K562 (cell line): ENCODE measurements at regions not wholly inside any gene's neighbourhood (a gene's known extent, or its start where the extent isn't known, plus 50 kb on each side); places are given as distances from the start of the nearest gene placed in this dataset.
"Not testable (repeated sequence)": the region's sequence is repeated elsewhere in the genome, so short reads cannot be mapped to it uniquely, and the experiment has no call there.

Source experiments
- HMGN3 ChIP-seq: IDR thresholded peaks from 2 replicates; pipeline ENCODE4 v1.6.1; 2011; ENCODE audit warnings: borderline replicate concordance, low read depth, mild to moderate bottlenecking, mixed read lengths, low read length; ENCODE audit not compliant: insufficient read length; ENCODE audit errors: extremely low read depth
- MAFF ChIP-seq: IDR thresholded peaks from 2 replicates; pipeline ENCODE4 v1.6.1; 2012; ENCODE audit warnings: low read length, improper control_type of control experiment
- POLR2A ChIP-seq: fragments of 450-650 bp; conservative IDR thresholded peaks from 2 replicates; pipeline ENCODE4 v1.6.1; 2016
- POLR2AphosphoS5 ChIP-seq: IDR thresholded peaks from 2 replicates; pipeline ENCODE4 v1.6.1; 2011; ENCODE audit warnings: mild to moderate bottlenecking, low read depth, low read length, moderate library complexity; ENCODE audit not compliant: control insufficient read depth, insufficient read depth
- RFX5 ChIP-seq: IDR thresholded peaks from 2 replicates; pipeline ENCODE4 v1.6.1; 2011; ENCODE audit warnings: low read depth, mild to moderate bottlenecking, improper control_type of control experiment, low read length
- SMARCE1 ChIP-seq: fragments of 450-650 bp; IDR thresholded peaks from 2 replicates; pipeline ENCODE4 v1.7.1; 2016; ENCODE audit warnings: mild to moderate bottlenecking
- ZNF140 ChIP-seq: fragments of 250-450 bp; sonication (Bioruptor Pico); IDR thresholded peaks from 2 replicates; pipeline ENCODE4 v1.8.0; 2021; ENCODE audit warnings: moderate library complexity, mild to moderate bottlenecking, inconsistent platforms
- TF ChIP-seq, protein P1 (sequence below), 2 experiments: fragments of 450-650 bp; formaldehyde crosslinking in 1 of 2; IDR thresholded peaks; 2 replicates each; pipeline versions ENCODE4 v1.4.0 to v1.6.1; 2014 to 2020; ENCODE audit warnings: mild to moderate bottlenecking in 2 of 2, borderline replicate concordance in 1 of 2, low read depth in 1 of 2

DNA sequence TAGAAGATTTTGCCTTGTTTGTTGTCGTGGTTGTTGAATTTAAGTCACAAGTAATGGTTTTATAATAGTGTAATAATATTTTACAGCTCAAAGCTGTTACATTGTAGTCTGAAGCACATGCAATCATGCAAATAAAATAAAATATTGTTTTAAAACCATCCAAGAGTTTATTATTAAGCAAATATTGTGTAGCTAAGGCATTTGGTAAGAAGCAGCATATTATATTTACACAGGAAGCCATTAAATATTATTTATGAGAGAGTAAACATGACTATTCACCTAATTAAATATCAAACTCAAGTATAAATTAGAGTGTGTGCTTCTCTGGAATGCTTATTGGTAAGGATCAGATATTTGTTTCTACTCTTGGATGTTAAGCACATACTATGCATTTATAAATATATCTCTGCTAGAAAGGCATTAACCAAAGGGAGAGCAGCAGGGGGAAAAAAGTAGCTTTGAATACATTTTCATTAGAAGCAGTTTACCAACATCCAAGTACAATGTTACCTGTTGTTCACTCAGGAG, 431.5 kb upstream of the FAM174A start:
- TF ChIP-seq POLR2AphosphoS5; POLR2A; HMGN3; MAFF; RFX5; SMARCE1; ZNF140 (CRISPR knock-in tag): not testable (repeated sequence)
- TF ChIP-seq, protein P1, sequence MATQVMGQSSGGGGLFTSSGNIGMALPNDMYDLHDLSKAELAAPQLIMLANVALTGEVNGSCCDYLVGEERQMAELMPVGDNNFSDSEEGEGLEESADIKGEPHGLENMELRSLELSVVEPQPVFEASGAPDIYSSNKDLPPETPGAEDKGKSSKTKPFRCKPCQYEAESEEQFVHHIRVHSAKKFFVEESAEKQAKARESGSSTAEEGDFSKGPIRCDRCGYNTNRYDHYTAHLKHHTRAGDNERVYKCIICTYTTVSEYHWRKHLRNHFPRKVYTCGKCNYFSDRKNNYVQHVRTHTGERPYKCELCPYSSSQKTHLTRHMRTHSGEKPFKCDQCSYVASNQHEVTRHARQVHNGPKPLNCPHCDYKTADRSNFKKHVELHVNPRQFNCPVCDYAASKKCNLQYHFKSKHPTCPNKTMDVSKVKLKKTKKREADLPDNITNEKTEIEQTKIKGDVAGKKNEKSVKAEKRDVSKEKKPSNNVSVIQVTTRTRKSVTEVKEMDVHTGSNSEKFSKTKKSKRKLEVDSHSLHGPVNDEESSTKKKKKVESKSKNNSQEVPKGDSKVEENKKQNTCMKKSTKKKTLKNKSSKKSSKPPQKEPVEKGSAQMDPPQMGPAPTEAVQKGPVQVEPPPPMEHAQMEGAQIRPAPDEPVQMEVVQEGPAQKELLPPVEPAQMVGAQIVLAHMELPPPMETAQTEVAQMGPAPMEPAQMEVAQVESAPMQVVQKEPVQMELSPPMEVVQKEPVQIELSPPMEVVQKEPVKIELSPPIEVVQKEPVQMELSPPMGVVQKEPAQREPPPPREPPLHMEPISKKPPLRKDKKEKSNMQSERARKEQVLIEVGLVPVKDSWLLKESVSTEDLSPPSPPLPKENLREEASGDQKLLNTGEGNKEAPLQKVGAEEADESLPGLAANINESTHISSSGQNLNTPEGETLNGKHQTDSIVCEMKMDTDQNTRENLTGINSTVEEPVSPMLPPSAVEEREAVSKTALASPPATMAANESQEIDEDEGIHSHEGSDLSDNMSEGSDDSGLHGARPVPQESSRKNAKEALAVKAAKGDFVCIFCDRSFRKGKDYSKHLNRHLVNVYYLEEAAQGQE (IDR thresholded peaks at IDR 0.05; ENCODE audit: borderline replicate concordance), result not testable (repeated sequence)
- TF ChIP-seq, protein P1 (CRISPR knock-in tag; IDR thresholded peaks at IDR 0.05; ENCODE audit: low read depth), result not testable (repeated sequence)
